Upper lobe of left lung (tissue), 4 donors: ENCODE measurements at regions not wholly inside any gene's neighbourhood (a gene's known extent, or its start where the extent isn't known, plus 50 kb on each side); places are given as distances from the start of the nearest gene placed in this dataset.

Source experiments
- CTCF ChIP-seq, 6 experiments: fragments of 450-650 bp in 4 of 6; fragments of 200-600 bp in 2 of 6; sonication (generic) in 2 of 6; IDR thresholded peaks; one replicate each; pipeline ENCODE4 v1.5.1; 2016 to 2019; ENCODE audit warnings: antibody characterized with exemption in 6 of 6
- POLR2A ChIP-seq, 4 donors: fragments of 450-650 bp; IDR thresholded peaks; one replicate each; pipeline ENCODE4 v1.5.1; 2016 to 2017; ENCODE audit warnings: antibody characterized with exemption in 4 of 4, mild to moderate bottlenecking in 2 of 4

GRCh38 chr13:65915195-65915594 is 1314.9 kb downstream of the PCDH9 start:
- TF ChIP-seq CTCF (IDR thresholded peaks at IDR 0.05): no peak
- no peak for TF ChIP-seq POLR2A (IDR thresholded peaks at IDR 0.05)
